ENCODE measurements at regions not wholly inside any gene's neighbourhood (a gene's known extent, or its start where the extent isn't known, plus 50 kb on each side); places are given as distances from the start of the nearest gene placed in this dataset.

GRCh38 chr20:57947421-57948179 lies 237.8 kb upstream of the PMEPA1 start:
- intact Hi-C loops (cut with DNase I; ENCODE audit: low total_unique reads), result no loop called here

GRCh38 chr20:57946559-57947315 lies 236.9 kb upstream of the PMEPA1 start:
- H3K27ac ChIP-seq, result no peak overlapping the region
- DNase-seq, result no peak
- no peaks in the 10 kb centered on the region for H3K36me3 ChIP-seq
- no peaks in the 10 kb centered on the region for H3K27me3 ChIP-seq
- no peaks in the 10 kb centered on the region for H3K9me3 ChIP-seq
- TF ChIP-seq CTCF (IDR thresholded peaks at IDR 0.05) (no peak), POLR2A (IDR thresholded peaks at IDR 0.05) (no peak)
- intact Hi-C loops (cut with DNase I; ENCODE audit: low total_unique reads), result no loop called here
- no peaks in the 10 kb centered on the region for H3K4me1 ChIP-seq
- H3K4me3 ChIP-seq, result no peak overlapping the region

More at GRCh38 chr20:57947421-57948179, 237.8 kb upstream of the PMEPA1 start:
- no peak for DNase-seq
- TF ChIP-seq CTCF (IDR thresholded peaks at IDR 0.05) (no peak), POLR2A (IDR thresholded peaks at IDR 0.05) (no peak)
- no peak overlapping the region for H3K4me3 ChIP-seq
- no peaks in the 10 kb centered on the region for H3K27me3 ChIP-seq
- H3K27ac ChIP-seq, result peak overlapping the region; percentile 24 to 68
- H3K4me1 ChIP-seq, result no peaks in the 10 kb centered on the region
- H3K9me3 ChIP-seq, result no peaks in the 10 kb centered on the region
- H3K36me3 ChIP-seq, result no peaks in the 10 kb centered on the region

GRCh38 chr20:57944988-57945387 lies 235.2 kb upstream of the PMEPA1 start:
- no peak for TF ChIP-seq POLR2A (IDR thresholded peaks at IDR 0.05)
- TF ChIP-seq CTCF (IDR thresholded peaks at IDR 0.05), result no peak
- intact Hi-C loops (cut with DNase I; ENCODE audit: low total_unique reads), result no loop called here

GRCh38 chr20:57943950-57944349 lies 234.1 kb upstream of the PMEPA1 start:
- Histone ChIP-seq H3K27me3 (no peaks in the 10 kb centered on the region), H3K36me3 (no peaks in the 10 kb centered on the region), H3K4me1 (peaks cover 0 to 5% of the 10 kb centered on the region in 2 donors), H3K4me3 (no peak overlapping the region), H3K9me3 (no peaks in the 10 kb centered on the region), H3K27ac (no peak overlapping the region)
- TF ChIP-seq CTCF (IDR thresholded peaks at IDR 0.05) (no peak), POLR2A (IDR thresholded peaks at IDR 0.05) (no peak)
- no peak for DNase-seq
- intact Hi-C loops (cut with DNase I; ENCODE audit: low total_unique reads), result no loop called here

More at GRCh38 chr20:57944988-57945387, 235.2 kb upstream of the PMEPA1 start:
- H3K27ac ChIP-seq, result no peak overlapping the region
- H3K4me3 ChIP-seq, result no peak overlapping the region
- H3K4me1 ChIP-seq, result peaks cover 0 to 5% of the 10 kb centered on the region in 2 donors
- no peak for DNase-seq
- no peaks in the 10 kb centered on the region for H3K9me3 ChIP-seq
- no peaks in the 10 kb centered on the region for H3K27me3 ChIP-seq
- no peaks in the 10 kb centered on the region for H3K36me3 ChIP-seq

- Histone ChIP-seq H3K27me3 (no peaks in the 10 kb centered on the region), H3K9me3 (no peaks in the 10 kb centered on the region), H3K4me3 (no peak overlapping the region), H3K27ac (no peak overlapping the region), H3K4me1 (peaks cover 0 to 5% of the 10 kb centered on the region in 2 donors), H3K36me3 (no peaks in the 10 kb centered on the region)
- DNase-seq, result no peak
- TF ChIP-seq POLR2A (IDR thresholded peaks at IDR 0.05) (no peak), CTCF (IDR thresholded peaks at IDR 0.05) (no peak)
- intact Hi-C loops (cut with DNase I; ENCODE audit: low total_unique reads), result no loop called here
Observed at GRCh38 chr20:57943291-57943690, 233.5 kb upstream of the PMEPA1 start.

Measured in uterus (tissue), 3 donors.